SK-N-SH (cell line): ENCODE measurements at regions not wholly inside any gene's neighbourhood (a gene's known extent, or its start where the extent isn't known, plus 50 kb on each side); places are given as distances from the start of the nearest gene placed in this dataset.

Experiments used
- MAX ChIP-seq: IDR thresholded peaks from 2 replicates; pipeline ENCODE4 v1.4.0; 2012; ENCODE audit warnings: low read depth
- YY1 ChIP-seq: IDR thresholded peaks from 2 replicates; pipeline ENCODE4 v1.4.0; 2012; ENCODE audit warnings: low read depth, mild to moderate bottlenecking

- no peak for TF ChIP-seq MAX
- no peak for TF ChIP-seq YY1
These were observed 215.4 kb downstream of the ZC3H11B start for GRCh38 chr1:219397511-219397910.
